Peyer's patch (tissue), 4 donors: ENCODE measurements at regions not wholly inside any gene's neighbourhood (a gene's known extent, or its start where the extent isn't known, plus 50 kb on each side); places are given as distances from the start of the nearest gene placed in this dataset.

Experiments used
- CTCF ChIP-seq, 6 experiments: fragments of 450-650 bp in 4 of 6; fragments of 200-600 bp in 2 of 6; sonication (generic) in 1 of 6; IDR thresholded peaks; one replicate each; pipeline ENCODE4 v1.5.1; 2017 to 2019; ENCODE audit warnings: antibody characterized with exemption in 6 of 6, mild to moderate bottlenecking in 3 of 6, moderate library complexity in 1 of 6
- POLR2A ChIP-seq, 2 donors: fragments of 450-650 bp; IDR thresholded peaks; one replicate each; pipeline ENCODE4 v1.5.1; 2017; ENCODE audit warnings: antibody characterized with exemption in 2 of 2, mild to moderate bottlenecking in 2 of 2, moderate library complexity in 2 of 2

- no peak for TF ChIP-seq CTCF (IDR thresholded peaks at IDR 0.05)
- no peak for TF ChIP-seq POLR2A (IDR thresholded peaks at IDR 0.05)
Measured at GRCh38 chr20:24789877-24790276, 159.2 kb upstream of the CST7 start.
